Calu3 (cell line): ENCODE measurements at regions not wholly inside any gene's neighbourhood (a gene's known extent, or its start where the extent isn't known, plus 50 kb on each side); places are given as distances from the start of the nearest gene placed in this dataset.

Experiments
- BruUV-seq: library from RNA; stranded (reverse); fragments of 400-500 nt; replicated peaks from 2 replicates; lab custom pipeline; 2021; lab: Mats Ljungman, UMichigan
- CTCF ChIA-PET: fragments of 300-600 bp; sonication (Branson Sonifier 250); formaldehyde crosslinking; loops from one replicate; lab custom pipeline; 2022; ENCODE audit warnings: antibody characterized with exemption; lab: Charles Lee
- DNase-seq: peaks from one replicate; pipeline ENCODE4 v3.0.0; 2022
- H3K27ac Mint-ChIP-seq: one replicate; pipeline ENCODE4 v1.8.0; 2022; ENCODE audit warnings: mixed read lengths; ENCODE audit not compliant: unreplicated experiment
- H3K27me3 Mint-ChIP-seq: one replicate; pipeline ENCODE4 v1.8.0; 2022; ENCODE audit warnings: mixed read lengths; ENCODE audit not compliant: unreplicated experiment
- H3K36me3 Mint-ChIP-seq: one replicate; pipeline ENCODE4 v1.8.0; 2022; ENCODE audit warnings: mild to moderate bottlenecking, moderate library complexity, mixed read lengths; ENCODE audit not compliant: insufficient read depth, unreplicated experiment
- H3K4me1 Mint-ChIP-seq: one replicate; pipeline ENCODE4 v1.8.0; 2022; ENCODE audit warnings: mild to moderate bottlenecking, low read depth, mixed read lengths; ENCODE audit not compliant: unreplicated experiment
- H3K4me3 Mint-ChIP-seq: one replicate; pipeline ENCODE4 v1.8.0; 2022; ENCODE audit warnings: mild to moderate bottlenecking, low read depth, moderate library complexity, mixed read lengths; ENCODE audit not compliant: unreplicated experiment
- H3K9me3 Mint-ChIP-seq: one replicate; pipeline ENCODE4 v1.8.0; 2022; ENCODE audit warnings: low read depth, mixed read lengths; ENCODE audit not compliant: unreplicated experiment
- CTCF ChIP-seq: fragments of 200-600 bp; IDR thresholded peaks from one replicate; pipeline ENCODE4 v1.8.0; 2022; ENCODE audit warnings: antibody characterized with exemption; ENCODE audit not compliant: unreplicated experiment
- intact Hi-C: fragments of 100-400 bp; cut with micrococcal nuclease; formaldehyde crosslinking; loops from one replicate; pipeline ENCODE4 v1.10.0; 2022; ENCODE audit not compliant: unreplicated experiment

DNA sequence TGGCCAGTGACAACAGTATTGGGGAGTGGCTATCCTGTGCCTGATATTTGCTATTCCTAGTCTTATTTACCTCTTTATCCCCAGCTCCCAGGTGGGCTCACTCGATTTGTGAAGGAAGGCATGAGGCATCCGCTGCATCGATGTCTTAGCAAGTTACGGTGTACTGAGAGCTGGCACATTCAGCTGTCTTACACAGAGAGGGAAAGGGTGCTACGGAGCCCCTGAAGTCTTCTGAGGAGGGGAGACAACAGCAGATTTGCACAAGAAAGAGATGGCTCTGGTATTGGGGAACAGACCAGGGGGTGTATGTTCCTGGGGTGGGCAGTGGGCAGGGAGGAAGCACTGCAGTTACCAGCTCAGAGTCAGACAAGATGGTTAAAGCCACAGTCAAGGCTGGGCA is 172.6 kb downstream of the FGF18 start:
- TF ChIP-seq CTCF, result no peak

DNA sequence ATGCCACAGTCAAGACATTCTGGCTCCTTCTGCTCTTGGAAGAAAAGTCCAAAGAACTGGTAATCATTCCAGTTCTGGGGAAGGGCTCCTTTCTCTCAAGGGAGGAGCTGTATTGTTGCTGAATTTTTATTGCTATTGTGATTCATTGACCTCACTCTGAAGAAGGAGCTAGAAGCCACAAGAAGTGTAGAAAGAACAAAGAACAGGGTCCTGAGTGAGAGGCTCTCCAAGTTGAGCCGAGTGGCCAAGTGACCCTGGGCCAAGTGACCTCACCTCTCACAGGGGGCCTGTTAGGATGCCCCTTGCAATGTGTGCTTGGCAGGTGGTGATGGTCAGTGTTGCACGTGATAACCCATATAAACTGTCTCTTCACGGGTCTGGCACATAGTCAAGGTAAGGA is 173.3 kb downstream of the FGF18 start:
- no TSS peak for BruUV-seq
- Mint-ChIP-seq H3K9me3 (peaks cover 2% of the 10 kb centered on the region), H3K36me3 (no peaks in the 10 kb centered on the region), H3K27me3 (peaks cover 59% of the 10 kb centered on the region), H3K27ac (no peak overlapping the region), H3K4me1 (peaks cover 9% of the 10 kb centered on the region), H3K4me3 (no peak overlapping the region)
- no peak for TF ChIP-seq CTCF
- no peak for DNase-seq
- CTCF ChIA-PET, result no interaction called here
- intact Hi-C loops, result no loop called here

More for the DNA sequence above, 172.6 kb downstream of the FGF18 start:
- no peaks in the 10 kb centered on the region for H3K9me3 Mint-ChIP-seq
- no peaks in the 10 kb centered on the region for H3K36me3 Mint-ChIP-seq
- no peak for DNase-seq
- H3K27ac Mint-ChIP-seq, result no peak overlapping the region
- BruUV-seq, result no TSS peak
- peaks cover 9% of the 10 kb centered on the region for H3K4me1 Mint-ChIP-seq
- H3K27me3 Mint-ChIP-seq, result peaks cover 59% of the 10 kb centered on the region
- intact Hi-C loops, result no loop called here
- no peak overlapping the region for H3K4me3 Mint-ChIP-seq
- CTCF ChIA-PET, result no interaction called here

GRCh38 chr5:171593401-171593800 is 174.0 kb downstream of the FGF18 start:
- DNase-seq, result no peak
- Mint-ChIP-seq H3K4me1 (peaks cover 9% of the 10 kb centered on the region), H3K36me3 (no peaks in the 10 kb centered on the region), H3K27ac (no peak overlapping the region), H3K27me3 (peaks cover 59% of the 10 kb centered on the region), H3K9me3 (peaks cover 2% of the 10 kb centered on the region), H3K4me3 (no peak overlapping the region)
- intact Hi-C loops, result no loop called here
- no TSS peak for BruUV-seq
- TF ChIP-seq CTCF, result no peak
- CTCF ChIA-PET, result no interaction called here

DNA sequence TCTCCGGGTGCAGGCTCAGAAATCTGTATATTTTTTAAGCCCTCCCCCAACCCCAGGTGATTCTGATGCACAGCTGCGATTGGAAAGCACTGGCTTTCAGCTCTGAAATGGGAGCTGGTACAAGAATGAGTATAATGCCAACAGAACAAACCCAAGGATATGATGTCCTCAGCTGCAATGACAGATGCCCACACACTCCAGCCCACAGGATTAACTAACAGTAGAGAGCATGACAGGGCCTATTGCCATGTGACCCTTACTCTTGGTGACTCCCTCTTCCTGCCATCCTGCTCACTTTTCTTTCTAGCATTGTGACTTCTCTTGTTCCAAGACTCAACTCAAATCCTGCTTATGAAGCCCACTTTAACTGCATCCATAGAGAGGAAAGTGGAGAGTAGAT is 174.5 kb downstream of the FGF18 start:
- Mint-ChIP-seq H3K27ac (no peak overlapping the region), H3K36me3 (no peaks in the 10 kb centered on the region), H3K27me3 (peaks cover 59% of the 10 kb centered on the region), H3K9me3 (peaks cover 2% of the 10 kb centered on the region), H3K4me3 (no peak overlapping the region), H3K4me1 (peaks cover 9% of the 10 kb centered on the region)
- no peak for TF ChIP-seq CTCF
- CTCF ChIA-PET, result no interaction called here
- no TSS peak for BruUV-seq
- intact Hi-C loops, result no loop called here
- no peak for DNase-seq
